Colonic mucosa (tissue), 4 donors: ENCODE measurements at regions not wholly inside any gene's neighbourhood (a gene's known extent, or its start where the extent isn't known, plus 50 kb on each side); places are given as distances from the start of the nearest gene placed in this dataset.

Experiments
- DNase-seq: peaks from one replicate; pipeline ENCODE4 v3.0.0-alpha.2; 2020
- H3K27ac ChIP-seq: fragments of 200-600 bp; one replicate; pipeline ENCODE4 v1.8.0; 2021
- H3K27me3 ChIP-seq: fragments of 200-600 bp; one replicate; pipeline ENCODE4 v1.8.0; 2021
- H3K36me3 ChIP-seq: fragments of 200-600 bp; one replicate; pipeline ENCODE4 v1.8.0; 2021
- H3K4me1 ChIP-seq: fragments of 200-600 bp; one replicate; pipeline ENCODE4 v1.8.0; 2021; ENCODE audit warnings: mild to moderate bottlenecking
- H3K4me3 ChIP-seq: fragments of 200-600 bp; one replicate; pipeline ENCODE4 v1.8.0; 2021
- H3K9ac ChIP-seq, 2 donors: one replicate each; pipeline ENCODE4 v1.7.0; 2013; ENCODE audit warnings: control low read depth in 2 of 2, low read depth in 2 of 2, low read length in 2 of 2
- H3K9me3 ChIP-seq: fragments of 200-600 bp; one replicate; pipeline ENCODE4 v1.8.0; 2021
- intact Hi-C: fragments of 100-400 bp; cut with DNase I; formaldehyde crosslinking; loops from one replicate; pipeline ENCODE4 v1.14.1; 2022
- TF ChIP-seq, protein P1 (sequence below): fragments of 200-600 bp; IDR thresholded peaks from one replicate; pipeline ENCODE4 v1.8.0; 2022; ENCODE audit warnings: antibody characterized with exemption, mild to moderate bottlenecking
- donor health status: healthy.
- donor health status: DM: no; HTN: no; CAD: no.
- donor health status: DM: no; HTN: no; CAD: no.

- H3K4me1 ChIP-seq, result no peaks in the 10 kb centered on the region
- TF ChIP-seq, protein P1, sequence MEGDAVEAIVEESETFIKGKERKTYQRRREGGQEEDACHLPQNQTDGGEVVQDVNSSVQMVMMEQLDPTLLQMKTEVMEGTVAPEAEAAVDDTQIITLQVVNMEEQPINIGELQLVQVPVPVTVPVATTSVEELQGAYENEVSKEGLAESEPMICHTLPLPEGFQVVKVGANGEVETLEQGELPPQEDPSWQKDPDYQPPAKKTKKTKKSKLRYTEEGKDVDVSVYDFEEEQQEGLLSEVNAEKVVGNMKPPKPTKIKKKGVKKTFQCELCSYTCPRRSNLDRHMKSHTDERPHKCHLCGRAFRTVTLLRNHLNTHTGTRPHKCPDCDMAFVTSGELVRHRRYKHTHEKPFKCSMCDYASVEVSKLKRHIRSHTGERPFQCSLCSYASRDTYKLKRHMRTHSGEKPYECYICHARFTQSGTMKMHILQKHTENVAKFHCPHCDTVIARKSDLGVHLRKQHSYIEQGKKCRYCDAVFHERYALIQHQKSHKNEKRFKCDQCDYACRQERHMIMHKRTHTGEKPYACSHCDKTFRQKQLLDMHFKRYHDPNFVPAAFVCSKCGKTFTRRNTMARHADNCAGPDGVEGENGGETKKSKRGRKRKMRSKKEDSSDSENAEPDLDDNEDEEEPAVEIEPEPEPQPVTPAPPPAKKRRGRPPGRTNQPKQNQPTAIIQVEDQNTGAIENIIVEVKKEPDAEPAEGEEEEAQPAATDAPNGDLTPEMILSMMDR, result no peak
- intact Hi-C loops, result no loop called here
- H3K9me3 ChIP-seq, result no peaks in the 10 kb centered on the region
- no peak overlapping the region for H3K27ac ChIP-seq
- H3K4me3 ChIP-seq, result no peak overlapping the region
- H3K9ac ChIP-seq, result no peak overlapping the region
- H3K27me3 ChIP-seq, result no peaks in the 10 kb centered on the region
- no peak for DNase-seq
- no peaks in the 10 kb centered on the region for H3K36me3 ChIP-seq
These were observed 2296.6 kb upstream of the AGA start for GRCh38 chr4:179738822-179739221.

DNA sequence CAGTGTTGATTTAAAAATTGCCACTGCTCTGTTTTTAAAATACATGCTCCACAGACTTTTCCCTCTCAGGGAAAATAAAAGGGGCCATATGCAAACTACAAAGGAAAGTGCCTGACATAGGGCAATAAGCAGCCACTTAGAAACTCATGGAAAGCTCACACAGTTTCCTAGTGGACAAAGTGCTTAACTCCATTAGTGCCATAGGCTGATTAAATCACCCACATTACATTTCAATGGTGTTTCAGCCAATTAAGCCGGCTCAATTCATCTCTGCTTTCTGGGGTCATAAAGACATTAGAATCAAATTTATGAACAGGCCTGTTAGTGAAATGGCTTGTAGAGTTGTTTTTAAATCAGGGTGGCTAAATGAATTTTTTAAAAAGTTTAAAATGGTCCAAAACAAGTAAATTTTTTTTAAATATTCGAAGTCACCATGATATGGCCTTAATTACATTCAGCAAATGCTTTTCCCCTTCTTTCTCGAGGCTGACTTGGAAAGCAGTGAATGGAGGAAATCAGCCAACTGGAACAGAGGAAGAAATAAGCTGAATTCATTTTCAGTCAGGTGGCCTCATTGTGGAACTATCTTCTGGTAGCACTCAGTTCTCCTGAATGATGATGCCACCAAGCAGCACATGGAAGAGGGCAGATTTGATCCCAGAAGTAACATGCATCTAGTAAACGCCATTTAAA, 2305.1 kb upstream of the AGA start:
- no peaks in the 10 kb centered on the region for H3K27me3 ChIP-seq
- H3K9me3 ChIP-seq, result no peaks in the 10 kb centered on the region
- no peaks in the 10 kb centered on the region for H3K4me1 ChIP-seq
- H3K4me3 ChIP-seq, result no peak overlapping the region
- TF ChIP-seq, protein P1, result no peak
- no peak overlapping the region for H3K27ac ChIP-seq
- H3K36me3 ChIP-seq, result no peaks in the 10 kb centered on the region
- intact Hi-C loops, result no loop called here
- no peak overlapping the region for H3K9ac ChIP-seq
- no peak for DNase-seq

GRCh38 chr4:179748837-179749236, 2306.6 kb upstream of the AGA start:
- Histone ChIP-seq H3K9ac (no peak overlapping the region), H3K27ac (no peak overlapping the region), H3K27me3 (no peaks in the 10 kb centered on the region), H3K36me3 (no peaks in the 10 kb centered on the region), H3K9me3 (no peaks in the 10 kb centered on the region), H3K4me1 (no peaks in the 10 kb centered on the region), H3K4me3 (no peak overlapping the region)
- TF ChIP-seq, protein P1, result no peak
- DNase-seq, result no peak
- intact Hi-C loops, result no loop called here

DNA sequence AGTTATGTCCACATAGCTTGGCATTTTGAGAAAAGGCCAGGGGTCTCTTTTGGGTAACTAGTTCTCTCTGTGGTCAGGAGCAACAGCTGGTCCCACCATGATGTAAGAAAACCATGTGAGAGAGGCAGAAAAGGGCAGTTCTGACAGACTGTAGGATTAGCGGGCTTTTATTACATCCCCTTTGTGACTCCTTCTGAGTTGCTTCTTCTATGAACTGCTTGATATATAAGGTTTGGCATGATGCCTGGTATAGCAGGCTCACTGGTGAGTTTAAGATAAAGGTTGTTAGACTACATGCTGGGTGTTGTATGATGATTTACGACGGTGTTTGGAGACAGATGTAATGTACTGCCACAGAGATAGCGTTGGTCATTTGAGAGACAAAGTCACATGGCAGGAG, 2308.1 kb upstream of the AGA start:
- Histone ChIP-seq H3K9me3 (no peaks in the 10 kb centered on the region), H3K36me3 (no peaks in the 10 kb centered on the region), H3K4me1 (no peaks in the 10 kb centered on the region), H3K9ac (no peak overlapping the region), H3K27ac (no peak overlapping the region), H3K4me3 (no peak overlapping the region), H3K27me3 (no peaks in the 10 kb centered on the region)
- TF ChIP-seq, protein P1, result no peak
- intact Hi-C loops, result no loop called here
- no peak for DNase-seq

DNA sequence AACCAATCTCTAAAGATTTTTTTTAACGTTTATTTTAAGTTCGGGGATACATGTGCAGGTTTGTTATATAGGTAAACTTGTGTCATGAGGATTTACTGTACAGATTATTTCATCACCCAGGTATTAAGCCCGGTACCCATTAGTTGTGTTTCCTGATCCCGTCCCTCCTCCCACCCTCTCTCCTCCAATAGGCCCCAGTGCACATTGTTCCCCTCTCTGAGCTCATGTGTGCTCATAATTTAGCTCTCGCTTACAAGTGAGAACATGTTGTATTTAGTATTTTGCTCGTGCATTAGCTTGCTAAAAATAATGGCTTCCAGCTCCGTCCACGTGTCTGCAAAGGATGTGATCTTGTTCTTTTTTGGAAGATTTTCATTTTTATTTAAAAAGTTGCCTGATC, 2309.4 kb upstream of the AGA start:
- intact Hi-C loops, result no loop called here
- no peak overlapping the region for H3K4me3 ChIP-seq
- DNase-seq, result no peak

More for the DNA sequence above, 2309.4 kb upstream of the AGA start:
- Histone ChIP-seq H3K36me3 (no peaks in the 10 kb centered on the region), H3K9ac (no peak overlapping the region), H3K27ac (no peak overlapping the region), H3K9me3 (no peaks in the 10 kb centered on the region), H3K27me3 (no peaks in the 10 kb centered on the region), H3K4me1 (no peaks in the 10 kb centered on the region)
- TF ChIP-seq, protein P1, result no peak
